Stimulated activated CD8-positive, alpha-beta memory T cell treated with anti-CD3 and anti-CD28 coated beads, Interleukin-7, amount 100 ng/mL, for 4 hours (primary cell): ENCODE measurements at regions not wholly inside any gene's neighbourhood (a gene's known extent, or its start where the extent isn't known, plus 50 kb on each side); places are given as distances from the start of the nearest gene placed in this dataset.
A peak's percentile ranks its signal among the peaks of the same experiment; 100 is the strongest.
"Not testable (repeated sequence)": the region's sequence is repeated elsewhere in the genome, so short reads cannot be mapped to it uniquely, and the experiment has no call there.

Source experiments
- DNase-seq, 2 donors: peaks; one replicate each; pipeline ENCODE4 v3.0.0-alpha.2; 2020; ENCODE audit warnings: low read depth in 2 of 2

- DNase-seq, result no peak
Measured at GRCh38 chr5:102554082-102554481, 55.3 kb upstream of the SLCO6A1 start.

- DNase-seq, result no peak
Measured at GRCh38 chr5:102554728-102555127, 55.9 kb upstream of the SLCO6A1 start.

DNA sequence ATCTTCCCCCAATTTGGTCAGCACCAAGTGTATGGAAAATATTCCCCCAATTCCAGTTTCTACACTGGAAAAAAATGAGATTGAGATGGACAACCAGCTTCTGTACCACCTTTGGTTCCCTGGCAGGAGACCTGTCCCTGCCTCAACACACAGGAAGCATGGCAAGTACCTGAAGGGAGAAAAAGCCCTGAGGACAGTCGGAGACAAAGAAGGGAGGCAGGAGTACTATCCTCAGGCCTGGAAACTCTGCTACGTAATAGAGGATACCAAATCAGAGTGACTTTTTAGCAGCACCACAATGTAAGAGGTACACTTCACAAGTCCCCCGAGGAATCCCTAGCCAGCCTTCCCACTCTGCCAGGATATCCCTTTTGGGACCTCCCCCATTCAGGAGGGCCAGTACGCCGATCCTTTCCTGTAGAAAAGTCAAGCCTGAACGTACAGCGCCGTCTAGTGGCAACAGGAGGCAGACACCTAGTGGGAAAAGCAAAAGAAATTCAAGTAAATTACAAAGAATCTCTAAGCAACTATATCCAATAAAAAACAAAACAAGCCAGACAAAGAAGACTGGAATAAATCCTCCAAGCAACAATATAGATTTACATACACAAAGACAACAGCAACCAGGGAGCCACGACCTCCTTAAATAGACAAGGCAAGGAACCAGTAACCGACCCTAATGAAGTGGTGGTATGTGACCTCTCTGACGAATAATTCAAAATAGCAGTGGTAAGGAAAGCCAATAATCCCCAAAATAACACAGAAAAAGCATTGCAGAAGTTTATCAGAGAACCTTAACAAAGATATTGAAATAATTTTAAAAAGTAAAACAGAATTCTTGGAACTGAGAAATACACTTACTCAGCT is 63.3 kb upstream of the SLCO6A1 start:
- peak in 1 of 2 donors; percentile 0 for DNase-seq

DNA sequence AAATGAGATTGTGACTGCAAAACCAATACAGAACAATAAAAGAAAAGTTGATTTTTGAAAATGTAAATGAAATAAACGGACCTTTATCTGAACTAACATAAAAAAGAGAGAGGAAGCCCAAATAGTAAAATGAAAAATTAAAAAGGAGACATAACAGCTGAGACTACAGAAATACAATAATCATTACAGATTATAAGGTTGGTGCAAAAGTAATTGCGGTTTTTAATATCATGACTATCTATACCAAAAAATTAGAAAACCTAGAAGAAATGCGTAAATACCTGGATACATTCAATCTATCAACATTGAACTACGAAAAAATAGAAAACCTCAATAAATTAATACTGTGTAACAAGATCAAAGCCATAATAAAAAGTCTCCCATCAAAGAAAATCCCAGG is 71.9 kb upstream of the SLCO6A1 start:
- DNase-seq, result no peak

DNA sequence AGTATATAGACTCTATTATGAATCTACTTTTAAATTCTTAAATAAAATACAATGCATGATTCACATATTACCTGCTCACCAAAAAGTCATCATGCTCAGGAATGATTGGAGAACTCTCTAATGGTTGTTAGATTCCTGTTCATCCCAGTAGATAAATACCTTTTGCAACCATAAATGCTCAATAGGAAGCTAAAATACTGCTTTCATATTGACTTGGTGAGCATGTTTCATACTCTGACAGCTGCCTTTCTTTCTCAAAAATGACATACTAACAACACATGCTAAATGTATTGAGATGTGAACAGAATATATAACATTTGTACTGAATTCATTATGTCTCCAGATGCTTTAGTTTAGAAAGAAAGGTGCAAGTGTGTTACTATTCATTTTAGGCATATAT is 79.6 kb upstream of the SLCO6A1 start:
- no peak for DNase-seq

GRCh38 chr5:102579379-102579778 is 80.6 kb upstream of the SLCO6A1 start:
- no peak for DNase-seq

DNA sequence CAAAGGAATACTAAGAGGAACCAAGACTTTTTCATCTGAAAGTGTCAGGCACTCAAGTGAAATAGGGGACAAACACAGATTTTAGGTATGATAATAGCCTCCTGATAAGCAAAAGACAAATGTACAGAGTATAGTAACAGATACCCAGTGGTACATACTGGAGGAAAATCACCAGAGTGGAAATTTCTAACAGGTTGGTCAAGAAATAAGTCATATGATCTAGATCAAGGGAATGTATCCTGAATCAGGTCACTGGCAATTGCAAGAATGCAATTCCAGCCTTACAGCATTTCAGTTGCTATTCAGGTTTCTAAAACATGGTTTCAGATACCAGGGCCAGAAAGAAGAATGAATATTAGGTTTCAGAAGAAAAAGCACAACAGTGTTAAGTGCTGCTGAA is 82.2 kb upstream of the SLCO6A1 start:
- DNase-seq, result no peak

- DNase-seq, result no peak
Measured at GRCh38 chr5:102582696-102583095, 83.9 kb upstream of the SLCO6A1 start.

GRCh38 chr5:102583276-102584124 is 84.7 kb upstream of the SLCO6A1 start:
- DNase-seq, result no peak

- no peak for DNase-seq
Measured at GRCh38 chr5:102589661-102590060, 90.9 kb upstream of the SLCO6A1 start.

GRCh38 chr5:102590467-102590866 is 91.7 kb upstream of the SLCO6A1 start:
- no peak for DNase-seq

GRCh38 chr5:102591650-102592049 is 92.8 kb upstream of the SLCO6A1 start:
- DNase-seq, result no peak

DNA sequence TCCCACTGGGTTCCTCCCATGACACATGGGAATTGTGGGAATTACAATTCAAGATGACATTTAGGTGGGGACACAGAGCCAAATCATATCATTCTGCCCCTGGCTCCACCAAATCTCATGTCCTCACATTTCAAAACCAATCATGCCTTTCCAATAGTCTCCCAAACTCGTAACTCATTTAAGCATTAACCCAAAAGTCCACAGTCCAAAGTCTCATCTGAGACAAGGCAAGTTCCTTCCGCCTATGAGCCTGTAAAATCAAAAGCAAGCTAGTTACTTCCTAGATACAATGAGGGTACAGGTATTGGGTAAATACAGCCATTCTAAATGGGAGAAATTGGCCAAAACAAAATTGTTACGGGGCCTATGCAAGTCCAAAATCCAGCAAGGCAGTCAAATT is 93.8 kb upstream of the SLCO6A1 start:
- not testable (repeated sequence) for DNase-seq

DNA sequence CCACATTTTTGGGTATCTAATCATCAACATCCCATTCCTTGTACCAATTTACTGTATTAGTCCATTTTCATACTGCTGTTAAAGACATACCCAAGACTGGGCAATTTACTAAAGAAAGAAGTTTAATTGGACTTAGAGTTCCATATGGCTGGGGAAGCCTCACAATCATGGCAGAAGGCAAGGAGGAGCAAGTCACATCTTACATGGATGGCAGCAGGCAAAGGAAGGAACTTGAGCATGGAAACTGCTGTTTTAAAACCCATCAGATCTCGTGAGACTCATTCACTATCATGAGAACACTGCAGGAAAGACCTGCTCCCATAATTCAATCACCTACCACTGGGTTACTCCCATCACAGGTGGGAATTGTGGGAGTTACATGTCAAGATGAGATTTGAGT is 95.4 kb upstream of the SLCO6A1 start:
- DNase-seq, result no peak

DNA sequence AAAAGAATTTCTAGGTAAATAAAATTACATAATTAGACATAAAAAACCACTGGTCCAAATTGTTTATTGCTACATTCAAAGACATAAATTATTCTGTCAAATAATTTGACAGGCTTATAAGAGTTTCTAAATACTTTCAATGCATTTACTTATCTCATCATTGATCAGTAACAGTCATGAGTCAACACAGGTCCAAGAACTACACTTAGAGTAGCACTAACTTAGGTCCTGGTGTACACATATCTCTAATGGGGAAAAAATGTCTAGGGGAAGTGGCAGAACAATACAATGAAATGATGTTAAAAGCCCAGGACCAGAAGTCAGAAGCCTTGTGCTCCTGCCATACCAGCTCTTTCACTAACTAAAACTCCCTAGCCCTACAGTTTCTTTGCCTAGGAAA is 96.5 kb upstream of the SLCO6A1 start:
- no peak for DNase-seq

DNA sequence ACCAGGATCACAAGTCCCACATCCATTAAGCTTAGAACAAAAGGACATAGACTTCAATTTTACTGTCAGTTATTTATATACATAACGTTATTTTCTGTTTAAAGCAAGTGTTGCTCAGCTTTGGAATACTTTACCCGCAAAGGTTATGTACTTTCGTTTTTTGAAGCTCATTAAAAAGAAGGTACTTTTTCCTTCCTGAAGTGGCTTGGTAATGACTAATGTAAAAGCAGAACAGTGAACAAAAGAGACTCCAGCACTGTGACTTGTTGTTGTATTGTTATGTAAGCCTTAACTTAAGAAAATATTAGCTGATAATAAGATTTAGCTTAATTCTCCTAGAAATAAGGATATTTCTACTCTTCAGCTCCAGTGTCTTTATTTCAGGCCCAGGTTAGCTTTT is 97.3 kb upstream of the SLCO6A1 start:
- DNase-seq, result no peak

- no peak for DNase-seq
Measured at GRCh38 chr5:102596951-102597350, 98.2 kb upstream of the SLCO6A1 start.

DNA sequence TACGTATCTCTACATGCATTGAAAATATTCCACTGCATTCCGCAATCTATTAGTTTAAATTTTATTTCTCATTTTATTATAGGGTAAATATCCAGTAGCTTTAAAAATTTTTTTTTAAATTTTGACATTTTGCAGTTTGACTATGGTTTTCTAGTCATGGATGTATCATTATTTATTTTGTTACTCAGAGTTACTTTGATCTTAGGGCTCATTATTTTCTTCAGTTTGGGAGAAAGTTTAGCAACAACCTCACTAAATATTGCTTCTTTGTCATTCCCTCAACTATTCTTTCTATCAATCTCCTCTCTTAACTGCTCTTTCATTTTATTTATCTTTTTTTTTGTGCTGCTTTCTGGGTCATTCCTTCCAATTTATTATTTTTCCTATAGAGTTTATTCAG is 100.5 kb upstream of the SLCO6A1 start:
- no peak for DNase-seq

- no peak for DNase-seq
Measured at GRCh38 chr5:102600964-102601363, 102.2 kb upstream of the SLCO6A1 start.

- no peak for DNase-seq
Measured at GRCh38 chr5:102603670-102604069, 104.9 kb upstream of the SLCO6A1 start.

DNA sequence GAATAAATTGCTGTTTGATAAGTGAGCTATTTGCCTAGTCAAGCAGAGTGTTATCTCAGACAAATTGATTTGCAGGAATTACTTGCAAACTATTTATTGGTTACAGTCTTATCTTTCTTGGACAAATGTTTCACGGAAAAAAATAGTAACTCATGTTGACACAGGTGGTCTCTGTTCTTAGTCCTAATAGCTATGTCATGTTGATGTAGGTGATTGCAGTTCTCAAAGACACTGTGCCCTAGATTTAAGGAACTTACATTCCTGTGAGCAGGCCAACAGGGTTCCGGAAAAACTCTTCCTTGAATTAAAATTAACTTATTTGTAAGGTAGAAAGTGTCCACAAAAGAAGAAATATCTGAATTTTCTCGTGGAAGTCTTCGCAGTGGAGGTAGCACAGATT is 109.6 kb upstream of the SLCO6A1 start:
- DNase-seq, result no peak

DNA sequence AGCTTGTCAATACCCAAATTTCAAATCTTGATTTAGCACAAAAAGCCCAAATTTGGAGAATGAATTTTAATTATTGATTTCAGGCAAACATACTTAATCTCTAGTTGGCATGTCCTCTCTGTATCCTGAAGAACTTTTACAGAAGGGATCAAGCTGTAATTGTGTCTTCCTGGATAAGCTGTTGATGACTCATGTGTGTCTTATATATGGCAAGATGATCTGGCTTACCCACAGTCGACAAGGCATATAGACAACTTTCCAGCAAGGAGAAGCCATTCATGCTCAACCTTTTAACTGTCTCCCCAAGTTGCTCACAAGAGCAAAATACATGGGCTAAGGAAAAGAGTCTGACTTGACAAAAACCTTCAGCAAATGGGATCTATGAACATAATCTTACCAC is 112.5 kb upstream of the SLCO6A1 start:
- no peak for DNase-seq

GRCh38 chr5:102613661-102614060 is 114.9 kb upstream of the SLCO6A1 start:
- DNase-seq, result no peak
